Gastrocnemius medialis (tissue), 4 donors: ENCODE measurements at regions not wholly inside any gene's neighbourhood (a gene's known extent, or its start where the extent isn't known, plus 50 kb on each side); places are given as distances from the start of the nearest gene placed in this dataset.
A peak's percentile ranks its signal among the peaks of the same experiment; 100 is the strongest.

Experiments used
- ATAC-seq, 2 donors: fragments of 150-250 bp; one replicate each; pipeline ENCODE4 v1.9.1; 2016
- DNase-seq, 2 donors: peaks; one replicate each; pipeline ENCODE4 v3.0.0-alpha.2; 2019
- H3K27ac ChIP-seq, 4 donors: fragments of 200-600 bp; sonication (generic); 1 replicate in 1 of 4; 2 replicates in 3 of 4; pipeline ENCODE4 v1.5.1; 2016 to 2018; ENCODE audit warnings: mild to moderate bottlenecking in 2 of 4, moderate library complexity in 1 of 4
- H3K27me3 ChIP-seq, 3 donors: fragments of 200-600 bp; sonication (generic) in 2 of 3; 1 replicate in 1 of 3; 2 replicates in 2 of 3; pipeline versions ENCODE4 v1.5.1 to v1.6.0; 2016 to 2019; ENCODE audit warnings: mild to moderate bottlenecking in 1 of 3, moderate library complexity in 1 of 3
- H3K36me3 ChIP-seq, 2 donors: fragments of 200-600 bp; sonication (generic) in 1 of 2; one replicate each; pipeline ENCODE4 v1.5.1; 2017 to 2018
- H3K4me1 ChIP-seq, 2 donors: fragments of 200-600 bp; sonication (generic) in 1 of 2; one replicate each; pipeline ENCODE4 v1.5.1; 2016 to 2017; ENCODE audit warnings: mild to moderate bottlenecking in 2 of 2
- H3K4me3 ChIP-seq, 4 donors: fragments of 200-600 bp; sonication (generic) in 3 of 4; 1 replicate in 1 of 4; 2 replicates in 3 of 4; pipeline ENCODE4 v1.5.1; 2016 to 2019; ENCODE audit warnings: mild to moderate bottlenecking in 2 of 4
- H3K9me3 ChIP-seq, 3 donors: fragments of 200-600 bp; sonication (generic) in 2 of 3; 1 replicate in 1 of 3; 2 replicates in 2 of 3; pipeline ENCODE4 v1.5.1; 2016 to 2019
- CTCF ChIP-seq, 5 experiments: fragments of 450-650 bp in 3 of 5; fragments of 200-600 bp in 2 of 5; sonication (generic) in 2 of 5; IDR thresholded peaks in 4 of 5; conservative IDR thresholded peaks in 1 of 5; 1 replicate in 4 of 5; 2 replicates in 1 of 5; pipeline ENCODE4 v1.5.1; 2016 to 2019; ENCODE audit warnings: antibody characterized with exemption in 5 of 5, mild to moderate bottlenecking in 3 of 5, moderate library complexity in 3 of 5
- POLR2A ChIP-seq, 2 donors: fragments of 450-650 bp; IDR thresholded peaks; one replicate each; pipeline ENCODE4 v1.6.1; 2017; ENCODE audit warnings: antibody characterized with exemption in 2 of 2, mild to moderate bottlenecking in 2 of 2, moderate library complexity in 2 of 2
- in situ Hi-C, 4 donors: fragments of 200-750 bp; cut with MboI; loops; one replicate each; pipeline versions ENCODE4 v1.15.0 to v1.8.0; 2017; ENCODE audit warnings: low sequenced_read_pairs in 4 of 4
- intact Hi-C: fragments of 100-400 bp; cut with DNase I; formaldehyde crosslinking; loops from one replicate; pipeline ENCODE4 v1.15.1; 2023; ENCODE audit warnings: low total_unique reads

- intact Hi-C loops: no loop called here
Measured at GRCh38 chr15:85325834-85326233, 54.6 kb upstream of the AKAP13 start.

GRCh38 chr15:85326291-85326690 is 54.1 kb upstream of the AKAP13 start:
- Histone ChIP-seq H3K27me3 (no peaks in the 10 kb centered on the region), H3K4me1 (peaks cover 13 to 14% of the 10 kb centered on the region in 2 donors), H3K27ac (no peak overlapping the region), H3K36me3 (no peaks in the 10 kb centered on the region), H3K4me3 (no peak overlapping the region), H3K9me3 (no peaks in the 10 kb centered on the region)
- DNase-seq: no peak
- in situ Hi-C loops: no loop called here
- TF ChIP-seq POLR2A (IDR thresholded peaks at IDR 0.05) (no peak), CTCF (IDR thresholded peaks at IDR 0.05 in 4 of 5, conservative IDR thresholded peaks at IDR 0.05 in 1 of 5) (no peak)
- ATAC-seq: no peak
- intact Hi-C loops: no loop called here

More at GRCh38 chr15:85325834-85326233, 54.6 kb upstream of the AKAP13 start:
- Histone ChIP-seq H3K9me3 (no peaks in the 10 kb centered on the region), H3K27ac (no peak overlapping the region), H3K36me3 (no peaks in the 10 kb centered on the region), H3K4me1 (peaks cover 10 to 11% of the 10 kb centered on the region in 2 donors), H3K4me3 (no peak overlapping the region), H3K27me3 (no peaks in the 10 kb centered on the region)
- in situ Hi-C loops: no loop called here
- no peak for ATAC-seq
- TF ChIP-seq CTCF (IDR thresholded peaks at IDR 0.05 in 4 of 5, conservative IDR thresholded peaks at IDR 0.05 in 1 of 5): no peak
- TF ChIP-seq POLR2A (IDR thresholded peaks at IDR 0.05): no peak
- no peak for DNase-seq

- no peak for ATAC-seq
- intact Hi-C loops: no loop called here
- Histone ChIP-seq H3K4me3 (no peak overlapping the region), H3K4me1 (peaks cover 20 to 22% of the 10 kb centered on the region in 2 donors), H3K27me3 (no peaks in the 10 kb centered on the region), H3K9me3 (no peaks in the 10 kb centered on the region), H3K27ac (no peak overlapping the region), H3K36me3 (no peaks in the 10 kb centered on the region)
- DNase-seq: no peak
- in situ Hi-C loops: no loop called here
- TF ChIP-seq POLR2A (IDR thresholded peaks at IDR 0.05) (no peak), CTCF (IDR thresholded peaks at IDR 0.05 in 4 of 5, conservative IDR thresholded peaks at IDR 0.05 in 1 of 5) (no peak)
Measured at GRCh38 chr15:85327820-85328219, 52.6 kb upstream of the AKAP13 start.

GRCh38 chr15:85329561-85330422 is 50.6 kb upstream of the AKAP13 start:
- TF ChIP-seq CTCF (IDR thresholded peaks at IDR 0.05 in 4 of 5, conservative IDR thresholded peaks at IDR 0.05 in 1 of 5) (no peak), POLR2A (IDR thresholded peaks at IDR 0.05) (no peak)
- Histone ChIP-seq H3K36me3 (no peaks in the 10 kb centered on the region), H3K27me3 (no peaks in the 10 kb centered on the region), H3K9me3 (no peaks in the 10 kb centered on the region), H3K4me1 (peaks cover 20 to 22% of the 10 kb centered on the region in 2 donors), H3K27ac (peak overlapping the region; percentile 61 to 82 (median 76)), H3K4me3 (peak overlapping the region; percentile 30 to 53 (median 42))
- in situ Hi-C loops: loop anchor here in 1 of 4 donors (5.0 kb wide), 1 partner anchor 83 kb away; no protein-coding TSS in a partner anchor
- ATAC-seq: no peak
- intact Hi-C loops: loop anchor here (2.0 to 10.0 kb wide), 4 partner anchors 33 to 395 kb away; partner anchors contain the start of gene AKAP13
- no peak for DNase-seq
